ENCODE measurements at regions not wholly inside any gene's neighbourhood (a gene's known extent, or its start where the extent isn't known, plus 50 kb on each side); places are given as distances from the start of the nearest gene placed in this dataset.

DNA sequence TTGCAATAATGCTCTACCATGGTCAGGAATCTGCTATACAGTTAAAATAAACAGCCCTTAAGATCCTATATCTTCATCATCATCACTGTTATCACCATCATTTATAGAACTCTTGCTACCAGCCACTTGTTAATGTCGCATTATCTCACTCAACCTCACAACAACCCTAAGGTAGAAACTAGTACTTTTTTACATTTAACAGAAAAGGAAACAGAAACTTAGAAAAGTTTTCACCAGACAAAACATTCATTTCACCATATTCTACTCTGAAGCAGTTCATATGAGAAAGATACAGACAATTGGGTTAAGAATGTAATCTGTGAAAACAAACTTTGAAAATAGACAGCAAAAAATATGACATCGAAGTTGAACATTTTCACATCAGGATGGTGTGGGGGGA is 262.6 kb downstream of the ATG4C start:
- DNase-seq = no peak

DNA sequence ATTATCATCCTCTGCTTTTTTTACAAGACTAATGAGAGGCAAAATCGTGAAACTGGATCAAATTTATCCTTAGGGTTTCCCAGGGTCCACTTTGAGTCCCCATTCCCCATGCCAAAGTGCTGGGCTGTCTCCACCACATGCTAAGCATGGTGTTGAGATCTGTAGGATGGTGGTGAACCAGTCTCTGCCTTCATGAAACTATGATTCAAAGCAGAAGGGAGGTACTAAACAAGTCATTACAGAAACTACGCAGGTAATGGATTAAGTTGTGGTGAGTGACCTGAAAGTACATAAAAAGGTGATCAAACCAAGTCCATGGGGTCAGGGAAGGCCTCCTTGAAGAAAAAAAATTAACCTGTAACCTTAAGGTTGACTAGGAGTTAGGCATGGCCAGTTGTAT is 265.2 kb downstream of the ATG4C start:
- no peak for DNase-seq

- no peak for DNase-seq
Measured at GRCh38 chr1:63051356-63051755, 267.4 kb downstream of the ATG4C start.

GRCh38 chr1:63051886-63052285 is 268.0 kb downstream of the ATG4C start:
- no peak for DNase-seq

DNA sequence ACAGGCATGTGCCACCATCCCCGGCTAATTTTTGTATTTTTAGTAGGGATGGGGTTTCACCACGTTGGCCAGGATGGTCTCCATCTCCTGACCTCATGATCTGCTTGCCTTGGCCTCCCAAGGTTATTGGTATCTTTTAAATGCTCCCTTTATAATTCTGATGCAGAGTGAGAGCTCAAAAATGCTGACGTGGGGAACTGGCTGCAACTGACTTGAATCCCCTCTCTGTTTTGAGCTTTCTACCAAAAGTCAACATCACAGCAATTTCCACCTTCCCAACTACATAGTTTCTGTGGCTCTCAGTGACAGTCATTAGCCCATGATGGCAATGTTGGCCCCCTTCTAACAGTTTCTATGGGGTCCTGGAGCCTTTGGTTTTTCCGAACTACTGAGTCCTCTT is 268.2 kb upstream of the FOXD3 start:
- no peak for DNase-seq

GRCh38 chr1:63063367-63063766 is 259.0 kb upstream of the FOXD3 start:
- DNase-seq = no peak

GRCh38 chr1:63064135-63064534 is 258.2 kb upstream of the FOXD3 start:
- DNase-seq = no peak

- DNase-seq = no peak
Measured at GRCh38 chr1:63068626-63069025, 253.7 kb upstream of the FOXD3 start.

GRCh38 chr1:63069214-63069613 is 253.2 kb upstream of the FOXD3 start:
- no peak for DNase-seq

- DNase-seq = no peak
Measured at GRCh38 chr1:63073309-63074306, 248.8 kb upstream of the FOXD3 start.

- no peak for DNase-seq
Measured at GRCh38 chr1:63074321-63074720, 248.0 kb upstream of the FOXD3 start.

DNA sequence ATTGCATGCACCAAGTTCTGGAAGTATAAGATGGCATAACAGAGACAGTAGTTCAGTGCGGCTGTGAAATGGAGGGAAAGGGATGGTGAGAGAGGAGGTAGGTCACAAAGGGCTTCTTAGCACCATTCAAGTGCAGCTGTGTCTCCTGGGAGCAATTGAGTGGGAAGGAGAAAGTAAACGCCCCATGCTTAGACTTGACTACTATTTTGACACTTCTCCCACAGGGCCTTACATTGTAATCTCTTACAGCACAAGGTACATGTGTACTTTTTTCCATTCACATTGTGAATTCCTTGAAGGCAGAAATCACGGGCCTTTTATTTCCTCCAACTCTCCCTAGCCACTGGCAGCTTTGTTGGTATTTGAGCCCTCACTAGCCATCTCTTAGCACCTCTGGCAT is 239.6 kb upstream of the FOXD3 start:
- no peak for DNase-seq

- DNase-seq = no peak
Measured at GRCh38 chr1:63087966-63088365, 234.4 kb upstream of the FOXD3 start.

GRCh38 chr1:63099188-63099587 is 223.2 kb upstream of the FOXD3 start:
- DNase-seq = no peak

DNA sequence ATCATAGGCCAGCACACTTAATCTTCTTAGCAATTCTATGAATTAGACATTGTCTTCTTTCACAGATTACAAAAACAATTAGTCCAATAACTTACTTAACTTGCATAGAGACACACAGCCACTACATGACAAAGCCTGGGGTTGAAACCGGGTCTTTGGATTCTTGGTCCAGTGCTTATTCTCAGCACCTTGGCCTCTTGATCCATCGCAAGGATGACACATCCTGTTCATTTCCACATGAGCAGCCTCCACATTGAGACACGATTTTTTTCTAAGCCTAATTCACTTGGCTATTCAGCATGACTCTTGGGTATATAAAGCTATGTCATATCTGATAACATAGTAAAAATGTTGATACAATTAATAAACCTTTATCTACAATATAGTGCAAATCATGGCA is 221.0 kb upstream of the FOXD3 start:
- DNase-seq = no peak

DNA sequence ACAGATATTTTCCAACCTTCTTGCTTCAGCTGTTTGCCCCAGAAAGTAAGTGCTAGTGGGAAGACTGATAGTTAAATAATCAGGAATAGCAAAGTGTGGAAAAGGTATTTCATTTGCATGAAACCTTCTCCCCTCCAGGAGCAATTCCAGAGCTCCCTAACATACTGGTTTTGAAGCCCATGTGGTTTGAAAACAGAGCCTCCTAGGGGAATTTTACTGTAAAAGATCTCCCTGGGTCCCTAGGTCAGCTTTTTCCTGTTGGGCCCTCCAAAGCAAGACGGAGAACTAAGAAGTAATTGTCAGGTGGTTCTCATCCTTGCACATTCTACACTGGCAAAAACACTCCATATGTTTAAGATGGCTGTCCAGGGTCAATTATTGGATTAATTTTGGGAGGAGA is 218.7 kb upstream of the FOXD3 start:
- no peak for DNase-seq

GRCh38 chr1:63107066-63107465 is 215.3 kb upstream of the FOXD3 start:
- no peak for DNase-seq

GRCh38 chr1:63108206-63108605 is 214.2 kb upstream of the FOXD3 start:
- DNase-seq = no peak

- no peak for DNase-seq
Measured at GRCh38 chr1:63112155-63112900, 210.0 kb upstream of the FOXD3 start.

- DNase-seq = no peak
Measured at GRCh38 chr1:63115527-63115926, 206.8 kb upstream of the FOXD3 start.

GRCh38 chr1:63116016-63116415 is 206.4 kb upstream of the FOXD3 start:
- no peak for DNase-seq

- DNase-seq = no peak
Measured at GRCh38 chr1:63119575-63120155, 202.7 kb upstream of the FOXD3 start.

DNA sequence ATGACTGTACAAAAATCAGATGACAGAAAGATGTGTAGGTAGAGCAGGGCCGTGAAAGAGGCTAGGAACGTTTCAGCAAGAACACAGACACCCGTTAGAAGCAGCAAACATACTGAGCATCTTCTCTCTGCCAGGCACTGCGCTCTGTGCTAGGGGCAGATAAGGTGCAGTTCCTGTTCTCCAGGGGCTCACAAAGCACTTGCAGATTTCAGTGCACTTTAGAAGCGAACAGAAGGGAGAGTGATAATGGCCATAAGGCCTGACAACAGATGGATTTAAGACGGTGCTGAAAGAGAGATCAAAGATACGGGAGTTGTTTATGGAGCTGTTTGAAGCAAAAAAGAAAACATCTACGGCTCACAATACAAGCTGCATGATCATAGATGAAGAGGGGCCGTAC is 200.3 kb upstream of the FOXD3 start:
- DNase-seq = no peak
